ENCODE measurements at regions not wholly inside any gene's neighbourhood (a gene's known extent, or its start where the extent isn't known, plus 50 kb on each side); places are given as distances from the start of the nearest gene placed in this dataset.

GRCh38 chr3:110456438-110457138 is 615.0 kb upstream of the NECTIN3 start:
- no peaks in the 10 kb centered on the region for H3K27me3 ChIP-seq (ENCODE audit: insufficient read depth, low read depth, severe bottlenecking)
- H3K36me3 ChIP-seq: no peaks in the 10 kb centered on the region
- no peak overlapping the region for H3K4me3 ChIP-seq (ENCODE audit: low read depth, low read length)
- DNase-seq: no peak
- no peaks in the 10 kb centered on the region for H3K9me3 ChIP-seq (ENCODE audit: severe bottlenecking)
- H3K27ac ChIP-seq: no peak overlapping the region
- peak; percentile 22; the same call in 1 of the 2 replicates for TF ChIP-seq CTCF (IDR thresholded peaks at IDR 0.05; ENCODE audit: low read depth, low read length)

- Histone ChIP-seq H3K27ac (no peak overlapping the region), H3K9me3 (ENCODE audit: severe bottlenecking) (no peaks in the 10 kb centered on the region), H3K27me3 (ENCODE audit: insufficient read depth, low read depth, severe bottlenecking) (no peaks in the 10 kb centered on the region), H3K4me3 (ENCODE audit: low read depth, low read length) (no peak overlapping the region), H3K36me3 (no peaks in the 10 kb centered on the region)
- no peak for TF ChIP-seq CTCF (IDR thresholded peaks at IDR 0.05; ENCODE audit: low read depth, low read length)
- no peak for DNase-seq
Observed at GRCh38 chr3:110457508-110457907, 614.1 kb upstream of the NECTIN3 start.

GRCh38 chr3:110459021-110459420 is 612.6 kb upstream of the NECTIN3 start:
- Histone ChIP-seq H3K27me3 (ENCODE audit: insufficient read depth, low read depth, severe bottlenecking) (no peaks in the 10 kb centered on the region), H3K36me3 (no peaks in the 10 kb centered on the region), H3K9me3 (ENCODE audit: severe bottlenecking) (no peaks in the 10 kb centered on the region), H3K27ac (no peak overlapping the region), H3K4me3 (ENCODE audit: low read depth, low read length) (no peak overlapping the region)
- DNase-seq: no peak
- TF ChIP-seq CTCF (IDR thresholded peaks at IDR 0.05; ENCODE audit: low read depth, low read length): no peak

- Histone ChIP-seq H3K9me3 (ENCODE audit: severe bottlenecking) (no peaks in the 10 kb centered on the region), H3K27me3 (ENCODE audit: insufficient read depth, low read depth, severe bottlenecking) (no peaks in the 10 kb centered on the region), H3K27ac (no peak overlapping the region), H3K4me3 (ENCODE audit: low read depth, low read length) (no peak overlapping the region), H3K36me3 (no peaks in the 10 kb centered on the region)
- no peak for TF ChIP-seq CTCF (IDR thresholded peaks at IDR 0.05; ENCODE audit: low read depth, low read length)
- no peak for DNase-seq
Observed at GRCh38 chr3:110470310-110470709, 601.3 kb upstream of the NECTIN3 start.

GRCh38 chr3:110473405-110473804 is 598.2 kb upstream of the NECTIN3 start:
- Histone ChIP-seq H3K4me3 (ENCODE audit: low read depth, low read length) (no peak overlapping the region), H3K36me3 (no peaks in the 10 kb centered on the region)

More at GRCh38 chr3:110473405-110473804, 598.2 kb upstream of the NECTIN3 start:
- no peak for TF ChIP-seq CTCF (IDR thresholded peaks at IDR 0.05; ENCODE audit: low read depth, low read length)
- DNase-seq: no peak
- Histone ChIP-seq H3K27ac (no peak overlapping the region), H3K9me3 (ENCODE audit: severe bottlenecking) (no peaks in the 10 kb centered on the region), H3K27me3 (ENCODE audit: insufficient read depth, low read depth, severe bottlenecking) (no peaks in the 10 kb centered on the region)

Measured in WERI-Rb-1 (cell line).